Large intestine (tissue), 3 donors: ENCODE measurements at regions not wholly inside any gene's neighbourhood (a gene's known extent, or its start where the extent isn't known, plus 50 kb on each side); places are given as distances from the start of the nearest gene placed in this dataset.

Experiments
- DNase-seq, 2 donors: peaks; one replicate each; pipeline versions ENCODE4 v3.0.0 to v3.0.0-alpha.2; 2013
- H3K27ac ChIP-seq: one replicate; pipeline ENCODE4 v1.5.1; 2013; ENCODE audit warnings: low read length
- H3K27me3 ChIP-seq: 2 replicates; pipeline ENCODE4 v1.6.1; 2013; ENCODE audit warnings: low read length; ENCODE audit not compliant: control insufficient read depth, insufficient read depth
- H3K36me3 ChIP-seq: 2 replicates; pipeline ENCODE4 v1.6.1; 2013; ENCODE audit warnings: low read length; ENCODE audit not compliant: control insufficient read depth, insufficient read depth
- H3K4me1 ChIP-seq: one replicate; pipeline ENCODE4 v1.6.1; 2013; ENCODE audit warnings: low read length; ENCODE audit not compliant: control insufficient read depth, insufficient read depth
- H3K4me3 ChIP-seq: one replicate; pipeline ENCODE4 v1.5.1; 2013; ENCODE audit warnings: low read length
- H3K9me3 ChIP-seq: one replicate; pipeline ENCODE4 v1.6.1; 2013; ENCODE audit warnings: mild to moderate bottlenecking, low read depth, low read length, moderate library complexity; ENCODE audit not compliant: control insufficient read depth
- WGBS: methylation state at CpG from one replicate; pipeline ENCODE4 v1.1.5; 2013; ENCODE audit warnings: low lambda C conversion rate; ENCODE audit not compliant: insufficient coverage; 5-methylcytosine and 5-hydroxymethylcytosine counted together

GRCh38 chr2:238657132-238658053 lies 190.5 kb upstream of the TWIST2 start:
- Histone ChIP-seq H3K27ac (no peak overlapping the region), H3K36me3 (no peaks in the 10 kb centered on the region), H3K27me3 (no peaks in the 10 kb centered on the region), H3K4me3 (no peak overlapping the region), H3K9me3 (peaks cover under 1% of the 10 kb centered on the region), H3K4me1 (no peaks in the 10 kb centered on the region)
- WGBS = 87% methylated on average over 3 of the region's 12 CpGs
- no peak for DNase-seq

GRCh38 chr2:238658054-238658407 lies 189.9 kb upstream of the TWIST2 start:
- DNase-seq = no peak
- no peaks in the 10 kb centered on the region for H3K36me3 ChIP-seq
- no peak overlapping the region for H3K27ac ChIP-seq
- no peak overlapping the region for H3K4me3 ChIP-seq
- WGBS = no CpG with 5 or more reads among the region's 7 CpGs
- no peaks in the 10 kb centered on the region for H3K4me1 ChIP-seq
- H3K27me3 ChIP-seq = no peaks in the 10 kb centered on the region
- H3K9me3 ChIP-seq = no peaks in the 10 kb centered on the region

- Histone ChIP-seq H3K4me3 (no peak overlapping the region), H3K9me3 (no peaks in the 10 kb centered on the region), H3K27me3 (no peaks in the 10 kb centered on the region), H3K4me1 (no peaks in the 10 kb centered on the region), H3K36me3 (no peaks in the 10 kb centered on the region), H3K27ac (no peak overlapping the region)
- DNase-seq = no peak
- no CpG with 5 or more reads among the region's 3 CpGs for WGBS
Measured at GRCh38 chr2:238658820-238659219, 189.1 kb upstream of the TWIST2 start.

- Histone ChIP-seq H3K36me3 (no peaks in the 10 kb centered on the region), H3K9me3 (no peaks in the 10 kb centered on the region), H3K27ac (no peak overlapping the region), H3K4me3 (no peak overlapping the region), H3K4me1 (no peaks in the 10 kb centered on the region), H3K27me3 (no peaks in the 10 kb centered on the region)
- DNase-seq = no peak
- WGBS = 100% methylated on average over 2 of the region's 6 CpGs
Measured at GRCh38 chr2:238659231-238659630, 188.7 kb upstream of the TWIST2 start.

- Histone ChIP-seq H3K27me3 (no peaks in the 10 kb centered on the region), H3K27ac (no peak overlapping the region), H3K36me3 (no peaks in the 10 kb centered on the region), H3K4me3 (no peak overlapping the region), H3K4me1 (no peaks in the 10 kb centered on the region), H3K9me3 (no peaks in the 10 kb centered on the region)
- no peak for DNase-seq
- WGBS = no CpG with 5 or more reads among the region's 9 CpGs
Measured at GRCh38 chr2:238663586-238663985, 184.3 kb upstream of the TWIST2 start.

GRCh38 chr2:238665919-238666318 lies 182.0 kb upstream of the TWIST2 start:
- H3K4me3 ChIP-seq = no peak overlapping the region
- H3K9me3 ChIP-seq = no peaks in the 10 kb centered on the region
- DNase-seq = no peak
- no peaks in the 10 kb centered on the region for H3K27me3 ChIP-seq
- H3K36me3 ChIP-seq = no peaks in the 10 kb centered on the region
- H3K4me1 ChIP-seq = no peaks in the 10 kb centered on the region
- WGBS = no CpG with 5 or more reads among the region's 3 CpGs
- H3K27ac ChIP-seq = no peak overlapping the region

GRCh38 chr2:238666543-238666942 lies 181.3 kb upstream of the TWIST2 start:
- Histone ChIP-seq H3K27ac (no peak overlapping the region), H3K27me3 (no peaks in the 10 kb centered on the region), H3K36me3 (no peaks in the 10 kb centered on the region), H3K4me1 (no peaks in the 10 kb centered on the region), H3K4me3 (no peak overlapping the region), H3K9me3 (no peaks in the 10 kb centered on the region)
- no CpG with 5 or more reads among the region's 1 CpG for WGBS
- DNase-seq = no peak

GRCh38 chr2:238667008-238667407 lies 180.9 kb upstream of the TWIST2 start:
- no peak for DNase-seq
- no peaks in the 10 kb centered on the region for H3K36me3 ChIP-seq
- H3K4me3 ChIP-seq = no peak overlapping the region
- no CpG with 5 or more reads among the region's 6 CpGs for WGBS
- peaks cover 1% of the 10 kb centered on the region for H3K9me3 ChIP-seq
- H3K27ac ChIP-seq = no peak overlapping the region
- H3K27me3 ChIP-seq = no peaks in the 10 kb centered on the region
- H3K4me1 ChIP-seq = no peaks in the 10 kb centered on the region

GRCh38 chr2:238667639-238668038 lies 180.2 kb upstream of the TWIST2 start:
- no peak for DNase-seq
- Histone ChIP-seq H3K4me1 (no peaks in the 10 kb centered on the region), H3K27ac (no peak overlapping the region), H3K9me3 (peaks cover 3% of the 10 kb centered on the region), H3K36me3 (no peaks in the 10 kb centered on the region), H3K27me3 (no peaks in the 10 kb centered on the region), H3K4me3 (no peak overlapping the region)
- no CpG with 5 or more reads among the region's 2 CpGs for WGBS

GRCh38 chr2:238668426-238668825 lies 179.5 kb upstream of the TWIST2 start:
- H3K27me3 ChIP-seq = no peaks in the 10 kb centered on the region
- H3K4me1 ChIP-seq = no peaks in the 10 kb centered on the region
- no peak for DNase-seq
- peaks cover 3% of the 10 kb centered on the region for H3K9me3 ChIP-seq
- no CpG with 5 or more reads among the region's 1 CpG for WGBS
- H3K27ac ChIP-seq = no peak overlapping the region
- H3K36me3 ChIP-seq = no peaks in the 10 kb centered on the region
- no peak overlapping the region for H3K4me3 ChIP-seq

GRCh38 chr2:238669046-238669445 lies 178.8 kb upstream of the TWIST2 start:
- DNase-seq = no peak
- WGBS = 83% methylated on average over 1 of the region's 1 CpG
- H3K27ac ChIP-seq = no peak overlapping the region
- no peak overlapping the region for H3K4me3 ChIP-seq
- H3K4me1 ChIP-seq = no peaks in the 10 kb centered on the region
- no peaks in the 10 kb centered on the region for H3K27me3 ChIP-seq
- no peaks in the 10 kb centered on the region for H3K36me3 ChIP-seq
- peaks cover 3% of the 10 kb centered on the region for H3K9me3 ChIP-seq
